Esophagus muscularis mucosa (tissue), 3 donors: ENCODE measurements at regions not wholly inside any gene's neighbourhood (a gene's known extent, or its start where the extent isn't known, plus 50 kb on each side); places are given as distances from the start of the nearest gene placed in this dataset.
"Not testable (repeated sequence)": the region's sequence is repeated elsewhere in the genome, so short reads cannot be mapped to it uniquely, and the experiment has no call there.

ENCODE experiments used
- POLR2A ChIP-seq: fragments of 450-650 bp; IDR thresholded peaks from one replicate; pipeline ENCODE4 v1.6.1; 2017; ENCODE audit warnings: antibody characterized with exemption, moderate library complexity, mild to moderate bottlenecking, low read depth
- POLR2AphosphoS5 ChIP-seq, 2 donors: sonication (generic); formaldehyde crosslinking; IDR thresholded peaks; one replicate each; pipeline ENCODE4 v1.6.1; 2017; ENCODE audit warnings: antibody characterized with exemption in 2 of 2
- TF ChIP-seq, protein P1 (sequence below), 3 experiments: fragments of 200-600 bp in 2 of 3; fragments of 450-650 bp in 1 of 3; sonication (generic) in 2 of 3; IDR thresholded peaks; one replicate each; pipeline ENCODE4 v1.5.1; 2017 to 2019; ENCODE audit warnings: antibody characterized with exemption in 3 of 3, mild to moderate bottlenecking in 2 of 3, moderate library complexity in 1 of 3

DNA sequence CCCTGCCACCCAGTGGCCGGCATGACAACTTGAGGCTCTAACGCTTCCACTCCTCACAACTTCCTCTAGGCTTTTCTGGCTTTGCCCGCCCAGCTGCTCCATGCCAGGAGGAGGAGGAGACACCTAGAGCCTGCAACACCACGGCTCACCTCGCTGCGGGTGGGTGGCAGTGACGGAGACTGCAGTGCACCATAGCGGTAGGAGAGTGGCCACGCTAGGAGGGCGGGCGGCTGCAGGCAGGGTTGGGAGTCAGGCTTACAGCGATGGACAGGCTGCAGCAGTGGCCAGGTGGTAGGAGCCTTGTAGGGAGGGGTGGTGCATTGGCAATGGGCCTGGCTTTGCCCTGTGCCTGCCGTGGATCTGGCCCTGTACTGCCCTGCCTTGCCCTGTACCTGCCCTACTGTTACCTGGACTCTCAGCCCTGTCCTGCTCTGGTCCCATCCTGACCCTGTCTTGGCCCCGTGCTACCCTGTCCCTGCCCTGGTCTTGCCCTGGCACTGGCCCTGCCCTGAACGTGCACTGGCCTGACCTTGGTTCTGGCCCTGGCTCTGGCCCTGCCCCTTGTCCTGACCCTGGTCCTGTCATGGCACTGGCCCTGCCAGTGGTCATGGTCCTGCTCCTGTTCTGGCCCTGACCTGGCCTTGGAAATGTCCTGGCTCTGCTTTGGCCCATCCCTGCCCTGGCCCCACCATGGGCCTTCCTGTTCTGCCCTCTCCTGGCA lies 540.8 kb downstream of the FOXD4L6 start:
- TF ChIP-seq, protein P1, sequence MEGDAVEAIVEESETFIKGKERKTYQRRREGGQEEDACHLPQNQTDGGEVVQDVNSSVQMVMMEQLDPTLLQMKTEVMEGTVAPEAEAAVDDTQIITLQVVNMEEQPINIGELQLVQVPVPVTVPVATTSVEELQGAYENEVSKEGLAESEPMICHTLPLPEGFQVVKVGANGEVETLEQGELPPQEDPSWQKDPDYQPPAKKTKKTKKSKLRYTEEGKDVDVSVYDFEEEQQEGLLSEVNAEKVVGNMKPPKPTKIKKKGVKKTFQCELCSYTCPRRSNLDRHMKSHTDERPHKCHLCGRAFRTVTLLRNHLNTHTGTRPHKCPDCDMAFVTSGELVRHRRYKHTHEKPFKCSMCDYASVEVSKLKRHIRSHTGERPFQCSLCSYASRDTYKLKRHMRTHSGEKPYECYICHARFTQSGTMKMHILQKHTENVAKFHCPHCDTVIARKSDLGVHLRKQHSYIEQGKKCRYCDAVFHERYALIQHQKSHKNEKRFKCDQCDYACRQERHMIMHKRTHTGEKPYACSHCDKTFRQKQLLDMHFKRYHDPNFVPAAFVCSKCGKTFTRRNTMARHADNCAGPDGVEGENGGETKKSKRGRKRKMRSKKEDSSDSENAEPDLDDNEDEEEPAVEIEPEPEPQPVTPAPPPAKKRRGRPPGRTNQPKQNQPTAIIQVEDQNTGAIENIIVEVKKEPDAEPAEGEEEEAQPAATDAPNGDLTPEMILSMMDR (IDR thresholded peaks at IDR 0.05): not testable (repeated sequence)
- TF ChIP-seq POLR2A; POLR2AphosphoS5 (IDR thresholded peaks at IDR 0.05): not testable (repeated sequence)
